ENCODE measurements at regions not wholly inside any gene's neighbourhood (a gene's known extent, or its start where the extent isn't known, plus 50 kb on each side); places are given as distances from the start of the nearest gene placed in this dataset.

DNA sequence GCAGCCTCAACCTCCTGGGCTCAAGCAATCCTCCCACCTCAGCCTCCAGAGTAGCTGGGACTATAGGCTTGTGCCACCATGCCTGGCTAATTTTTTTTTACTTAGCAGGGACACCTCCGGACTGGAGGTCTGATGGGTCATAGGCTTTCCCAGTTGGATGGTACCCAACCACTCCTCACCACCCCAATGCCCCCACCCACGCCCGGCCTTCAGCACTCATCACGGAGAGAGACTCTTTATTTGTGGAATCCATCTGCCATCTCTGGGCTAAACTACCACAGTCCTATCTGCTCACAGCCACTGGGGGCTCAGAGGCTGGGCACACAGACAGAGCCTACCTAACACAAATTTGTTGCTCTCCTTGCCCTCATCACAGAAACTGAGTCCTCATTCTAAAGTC is 58.3 kb upstream of the STXBP1 start:
- no peak for DNase-seq

DNA sequence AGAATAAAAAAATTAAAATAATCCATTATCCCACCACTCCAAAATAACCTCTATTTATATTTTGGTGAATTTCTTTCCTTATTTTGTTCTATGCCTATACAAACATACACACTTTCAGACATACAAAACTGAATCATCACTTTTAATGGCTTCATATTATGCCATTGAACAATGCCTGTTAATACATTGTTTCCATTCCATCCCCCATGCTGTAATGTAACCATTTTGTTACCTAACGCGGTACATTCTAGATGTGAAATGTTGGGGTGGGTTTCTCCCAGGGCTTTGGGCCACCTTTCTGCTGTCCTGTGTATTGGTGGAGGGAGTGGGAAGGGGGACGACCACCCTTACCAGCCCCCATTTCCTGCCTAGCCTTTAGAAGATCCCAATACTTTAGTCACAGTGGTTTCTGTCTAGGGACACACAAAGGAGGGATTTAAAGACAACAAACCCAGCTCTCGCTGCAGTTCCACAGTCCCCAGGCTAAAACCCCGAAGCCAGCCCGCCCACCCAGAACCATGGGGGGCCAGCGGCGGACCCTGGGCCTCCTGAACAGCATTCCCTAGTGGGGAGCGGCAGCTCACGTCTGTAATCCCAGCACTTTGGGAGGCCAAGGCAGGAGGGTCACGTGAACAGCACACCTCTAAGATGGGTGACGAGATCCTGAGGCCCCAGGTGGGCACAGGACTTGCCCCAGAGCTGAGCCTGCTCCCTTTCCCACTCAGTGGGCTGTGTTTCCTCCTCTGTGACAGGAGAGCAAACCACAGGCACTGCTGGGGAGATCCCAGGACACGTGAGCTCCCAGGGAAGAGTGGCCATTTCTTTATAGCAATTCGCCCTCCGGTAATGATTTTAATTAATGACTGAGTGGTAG is 56.9 kb upstream of the STXBP1 start:
- DNase-seq: no peak

DNA sequence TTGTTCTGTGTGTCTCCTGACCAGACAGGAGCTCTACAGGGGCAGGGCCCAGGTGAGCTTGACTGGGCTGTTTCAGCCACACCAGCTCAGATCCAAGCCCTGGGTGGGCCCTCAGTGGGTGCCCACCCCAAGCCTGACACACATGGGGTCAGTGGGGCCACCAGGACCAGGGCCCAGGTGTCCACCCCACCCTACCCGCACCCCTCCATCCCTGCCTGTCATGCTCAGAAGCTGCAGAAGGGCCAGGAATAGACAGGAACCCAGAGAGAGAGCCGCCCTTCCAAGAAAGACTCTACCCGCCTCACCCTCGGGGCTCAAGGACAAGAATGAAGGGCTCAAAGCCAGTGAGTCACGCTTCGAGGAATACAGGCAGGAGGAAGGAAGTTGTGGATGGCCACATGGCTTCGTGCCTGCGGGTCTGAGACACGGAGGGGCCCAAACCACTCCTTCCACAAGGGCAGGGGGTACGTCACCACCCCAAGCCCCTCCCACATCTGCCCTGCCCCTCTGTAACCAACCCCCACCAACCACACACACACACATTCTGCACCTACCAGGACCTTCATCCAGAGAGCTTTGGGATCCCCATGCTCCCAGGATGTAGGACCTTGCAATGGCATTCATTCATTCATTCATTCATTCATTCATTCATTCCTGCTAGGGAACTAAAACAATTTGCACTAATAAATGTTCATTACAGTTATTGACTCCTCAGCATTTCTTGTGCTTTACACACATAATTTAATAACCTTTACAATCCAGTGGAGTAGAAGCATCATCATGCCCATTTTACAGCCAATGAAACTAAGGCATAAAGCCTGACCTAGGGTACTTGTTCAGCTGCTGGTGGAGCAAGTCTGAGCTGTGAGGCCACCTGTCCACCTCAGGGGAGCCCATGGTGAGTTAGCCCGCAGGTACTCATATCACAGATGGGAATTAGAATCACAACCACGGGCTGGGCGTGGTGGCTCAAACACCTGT is 55.9 kb upstream of the STXBP1 start:
- peak; percentile 81 for DNase-seq

DNA sequence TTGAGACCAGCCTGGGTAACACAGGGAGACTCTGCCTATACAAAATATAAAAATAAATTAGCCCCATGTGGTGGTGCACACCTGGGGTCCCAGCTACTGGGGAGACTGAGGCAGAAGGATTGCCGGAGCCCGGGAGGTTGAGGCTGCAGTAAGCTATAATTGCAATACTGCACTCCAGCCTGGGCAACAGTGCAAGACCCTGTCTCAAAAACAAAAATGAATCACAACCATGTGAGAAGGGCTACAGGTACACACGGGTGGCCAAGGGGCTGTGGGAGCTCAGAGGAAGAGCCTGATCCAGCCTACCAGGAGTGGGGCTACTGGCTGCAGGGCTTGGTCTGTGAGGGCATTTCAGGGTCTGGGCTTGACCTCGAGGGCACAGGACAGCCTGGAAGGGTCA is 55.2 kb upstream of the STXBP1 start:
- DNase-seq: no peak

DNA sequence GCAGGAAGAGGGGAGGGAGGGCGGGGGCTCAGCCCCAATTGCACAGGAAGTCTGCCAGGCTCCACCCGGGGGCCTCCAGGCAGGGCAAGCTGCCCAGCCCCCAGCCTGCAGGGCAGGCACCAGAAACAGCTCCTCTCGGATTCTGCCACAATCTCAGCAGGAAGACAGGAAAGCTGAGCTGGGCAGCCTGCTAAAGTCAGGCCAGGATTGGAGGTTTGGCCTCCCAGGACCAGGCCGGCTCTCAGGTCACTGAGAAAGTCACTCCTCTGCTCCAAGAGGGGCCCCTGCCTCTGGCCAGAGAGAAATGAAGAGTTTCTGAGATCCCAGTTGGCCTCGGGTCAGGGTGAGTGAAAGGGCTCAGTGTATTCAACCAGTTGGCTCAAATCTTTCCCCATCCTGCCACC is 54.6 kb upstream of the STXBP1 start:
- no peak for DNase-seq

DNA sequence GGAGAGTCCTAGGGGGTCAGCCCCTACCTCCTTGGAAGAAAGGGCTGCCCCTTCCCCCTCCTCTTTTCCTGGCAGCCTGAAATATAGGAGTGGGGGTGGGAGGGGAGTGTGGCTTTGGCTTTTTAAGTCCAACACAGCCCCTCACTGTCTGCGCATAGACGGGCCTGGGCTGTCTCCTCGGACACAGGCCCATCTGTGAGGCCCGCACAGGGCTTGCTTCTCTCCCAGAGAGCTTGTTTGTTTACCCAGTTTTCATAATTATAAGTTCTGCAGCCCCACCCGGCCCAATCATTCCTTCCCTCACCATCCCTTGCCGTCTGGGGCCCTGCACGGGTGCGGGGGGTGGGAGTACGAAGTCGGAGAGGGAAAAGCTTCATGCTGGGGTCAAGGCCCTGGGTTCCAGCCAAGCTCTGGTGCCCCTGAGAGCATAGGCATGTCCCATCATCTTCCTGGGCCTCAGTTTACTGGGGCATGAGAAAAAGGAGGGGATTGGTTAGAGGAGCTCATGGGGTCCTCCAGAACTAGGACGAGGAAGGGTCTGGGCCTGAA is 54.0 kb upstream of the STXBP1 start:
- DNase-seq: no peak

DNA sequence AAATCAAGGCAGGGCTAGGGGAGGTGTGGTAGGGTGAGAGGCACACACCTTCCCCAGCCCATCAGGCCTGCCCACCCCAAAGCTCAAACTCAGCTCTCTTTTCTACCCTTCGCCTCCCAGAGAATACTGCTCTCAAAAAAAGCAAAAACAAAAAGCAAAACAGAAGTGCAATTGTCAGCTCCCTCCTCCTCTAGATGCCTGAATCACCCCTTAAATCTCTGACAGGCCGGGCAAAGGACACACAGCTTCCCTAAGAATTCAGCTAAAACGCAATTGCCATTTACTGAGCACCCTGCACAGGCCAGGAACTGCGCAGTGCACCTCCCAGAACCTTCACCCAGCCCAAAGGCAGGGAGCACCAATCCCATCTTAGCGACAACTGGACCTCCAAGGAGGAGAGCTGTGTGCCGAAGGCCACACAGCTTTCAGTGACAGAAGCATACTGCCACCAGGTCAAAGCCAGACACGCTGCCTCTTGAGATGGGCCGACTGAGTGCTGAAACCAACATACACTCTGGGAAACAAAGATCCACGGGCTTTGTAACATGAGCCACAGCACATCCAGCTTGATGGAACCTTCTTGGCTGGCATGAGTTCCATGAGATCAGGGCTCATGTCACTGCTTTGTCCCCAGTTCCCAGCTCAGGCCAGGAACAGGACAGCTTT is 53.4 kb upstream of the STXBP1 start:
- no peak for DNase-seq

DNA sequence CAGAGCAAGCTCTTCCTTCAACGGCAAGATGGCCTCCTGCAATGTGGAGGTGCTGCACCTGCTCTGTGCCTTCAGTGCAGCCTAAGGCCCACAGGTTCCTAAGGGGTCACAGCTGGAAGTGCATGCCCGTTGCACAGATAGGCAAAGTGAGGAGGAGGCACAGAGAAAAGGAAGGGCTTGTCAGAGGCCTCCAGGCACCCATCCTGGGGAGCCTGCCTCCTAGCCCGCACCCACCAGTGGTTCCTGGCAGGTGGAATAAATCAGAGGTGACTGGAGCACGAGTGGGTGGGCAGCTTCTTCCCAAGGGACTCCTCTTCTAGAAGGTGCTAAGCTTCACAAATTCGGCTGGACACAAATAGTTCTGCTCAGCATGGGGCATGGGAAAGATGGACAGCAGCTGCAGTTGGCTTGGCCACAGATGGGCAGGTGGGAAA is 52.8 kb upstream of the STXBP1 start:
- no peak for DNase-seq

DNA sequence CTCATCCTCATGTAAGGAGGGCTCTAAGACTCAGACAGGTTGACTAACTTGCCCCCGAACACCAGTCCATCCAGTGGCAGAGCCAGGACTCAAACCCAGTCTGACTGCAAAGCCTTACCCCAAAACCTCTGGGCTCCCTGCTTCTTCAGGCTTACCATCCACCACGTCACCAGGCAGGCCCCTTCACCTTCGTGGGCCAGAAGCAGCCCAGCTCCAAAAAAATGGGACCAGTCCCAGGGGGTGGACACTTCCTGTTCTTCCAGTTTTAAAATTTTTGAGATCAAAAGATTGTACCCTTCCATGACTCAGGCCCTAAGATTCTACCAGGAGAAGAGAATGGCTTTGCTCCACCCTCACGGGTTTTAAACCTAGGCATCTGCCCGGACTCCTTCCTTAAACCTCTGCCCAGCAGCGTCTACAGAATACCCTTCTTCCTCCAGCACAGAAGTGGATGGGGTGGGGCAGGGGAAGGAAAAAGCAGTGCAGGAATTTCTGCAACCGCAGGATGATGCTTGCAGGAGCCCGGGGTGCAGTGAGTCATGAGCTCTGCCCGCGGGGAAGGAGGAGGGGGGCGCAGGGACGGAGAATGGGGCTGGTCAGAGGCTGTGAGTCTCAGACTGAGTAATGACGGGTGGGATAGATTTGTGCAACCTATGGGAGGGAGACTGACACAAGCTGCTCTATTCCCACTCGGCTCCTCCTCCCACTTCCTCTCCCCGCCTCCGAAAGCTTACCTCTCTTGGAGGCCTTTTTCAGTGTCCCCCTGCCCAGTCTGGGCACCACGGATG is 50.4 kb upstream of the STXBP1 start:
- peak; percentile 80 for DNase-seq

Measured in CD4-positive, alpha-beta T cell treated with Interferon gamma for 1 hour (primary cell).